ENCODE measurements at regions not wholly inside any gene's neighbourhood (a gene's known extent, or its start where the extent isn't known, plus 50 kb on each side); places are given as distances from the start of the nearest gene placed in this dataset.

GRCh38 chr14:49193332-49194065 is 392.7 kb downstream of the RPS29 start:
- H3K27me3 ChIP-seq (ENCODE audit: insufficient read depth, low read depth, severe bottlenecking), result no peaks in the 10 kb centered on the region
- peak overlapping the region; percentile 27 for H3K4me3 ChIP-seq (ENCODE audit: low read depth, low read length)
- no peaks in the 10 kb centered on the region for H3K36me3 ChIP-seq
- TF ChIP-seq CTCF (IDR thresholded peaks at IDR 0.05; ENCODE audit: low read depth, low read length), result no peak
- peak overlapping the region; percentile 40 for H3K27ac ChIP-seq
- DNase-seq, result peak; percentile 51
- peaks cover 2% of the 10 kb centered on the region for H3K9me3 ChIP-seq (ENCODE audit: severe bottlenecking)

GRCh38 chr14:49191380-49191779 is 394.8 kb downstream of the RPS29 start:
- Histone ChIP-seq H3K36me3 (no peaks in the 10 kb centered on the region), H3K27ac (no peak overlapping the region), H3K4me3 (ENCODE audit: low read depth, low read length) (no peak overlapping the region), H3K9me3 (ENCODE audit: severe bottlenecking) (peaks cover 2% of the 10 kb centered on the region), H3K27me3 (ENCODE audit: insufficient read depth, low read depth, severe bottlenecking) (no peaks in the 10 kb centered on the region)
- no peak for TF ChIP-seq CTCF (IDR thresholded peaks at IDR 0.05; ENCODE audit: low read depth, low read length)
- DNase-seq, result no peak

DNA sequence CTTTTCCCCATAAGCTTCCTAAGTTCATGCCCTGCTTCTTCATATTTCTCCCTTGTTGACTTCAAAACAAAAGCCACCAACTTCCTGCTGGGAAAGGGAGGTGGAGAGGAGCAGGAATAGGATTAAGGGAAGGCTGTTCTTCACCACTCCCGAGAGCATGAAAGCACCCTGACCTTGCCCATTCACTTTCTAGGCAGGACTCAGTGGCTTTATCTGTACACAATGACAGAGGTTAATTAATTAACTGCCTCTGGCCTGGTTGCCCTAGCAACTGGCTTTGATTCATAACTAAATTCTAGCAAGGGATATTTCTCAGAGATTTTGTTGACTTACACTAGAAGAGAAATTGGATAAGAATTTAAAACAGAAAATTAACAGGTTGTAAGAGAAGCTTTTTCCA is 396.8 kb downstream of the RPS29 start:
- Histone ChIP-seq H3K36me3 (no peaks in the 10 kb centered on the region), H3K4me3 (ENCODE audit: low read depth, low read length) (no peak overlapping the region), H3K27ac (no peak overlapping the region), H3K27me3 (ENCODE audit: insufficient read depth, low read depth, severe bottlenecking) (no peaks in the 10 kb centered on the region), H3K9me3 (ENCODE audit: severe bottlenecking) (peaks cover 2% of the 10 kb centered on the region)
- no peak for TF ChIP-seq CTCF (IDR thresholded peaks at IDR 0.05; ENCODE audit: low read depth, low read length)
- no peak for DNase-seq

DNA sequence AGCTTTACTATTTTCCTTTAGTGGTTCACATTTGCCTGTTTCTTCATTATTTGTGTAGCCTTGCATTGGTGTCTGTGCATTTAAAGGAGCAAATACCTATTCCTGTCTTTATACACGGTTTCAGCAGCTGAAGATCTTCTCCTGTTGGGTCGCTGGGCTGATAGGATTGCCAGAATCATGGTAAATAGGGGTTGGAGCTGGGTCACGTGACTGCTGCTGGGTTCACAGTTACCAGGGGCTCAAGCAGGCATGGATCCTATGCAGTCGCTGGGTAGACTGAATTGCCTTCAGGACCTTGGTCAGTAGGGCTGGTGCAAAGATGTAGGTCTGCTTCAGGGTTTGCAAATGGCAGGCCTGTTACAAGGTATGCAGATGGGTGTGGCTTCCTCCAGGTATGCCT is 398.4 kb downstream of the RPS29 start:
- no peak for DNase-seq
- Histone ChIP-seq H3K9me3 (ENCODE audit: severe bottlenecking) (no peaks in the 10 kb centered on the region), H3K36me3 (no peaks in the 10 kb centered on the region), H3K27me3 (ENCODE audit: insufficient read depth, low read depth, severe bottlenecking) (no peaks in the 10 kb centered on the region), H3K4me3 (ENCODE audit: low read depth, low read length) (no peak overlapping the region), H3K27ac (no peak overlapping the region)
- no peak for TF ChIP-seq CTCF (IDR thresholded peaks at IDR 0.05; ENCODE audit: low read depth, low read length)

- H3K27me3 ChIP-seq (ENCODE audit: insufficient read depth, low read depth, severe bottlenecking), result no peaks in the 10 kb centered on the region
- H3K27ac ChIP-seq, result no peak overlapping the region
- no peaks in the 10 kb centered on the region for H3K9me3 ChIP-seq (ENCODE audit: severe bottlenecking)
- DNase-seq, result peak; percentile 81
- H3K4me3 ChIP-seq (ENCODE audit: low read depth, low read length), result no peak overlapping the region
- TF ChIP-seq CTCF (IDR thresholded peaks at IDR 0.05; ENCODE audit: low read depth, low read length), result peak; percentile 73
- no peaks in the 10 kb centered on the region for H3K36me3 ChIP-seq
Observed at GRCh38 chr14:49173765-49174373, 412.3 kb downstream of the RPS29 start.
